Breast epithelium (tissue), 4 donors: ENCODE measurements at regions not wholly inside any gene's neighbourhood (a gene's known extent, or its start where the extent isn't known, plus 50 kb on each side); places are given as distances from the start of the nearest gene placed in this dataset.

Experiments used
- DNase-seq, 2 donors: peaks; one replicate each; pipeline ENCODE4 v3.0.0-alpha.2; 2019; ENCODE audit warnings: low spot score in 2 of 2
- H3K27ac ChIP-seq, 2 donors: fragments of 200-600 bp; sonication (generic) in 1 of 2; one replicate each; pipeline ENCODE4 v1.5.1; 2016 to 2019; ENCODE audit warnings: mild to moderate bottlenecking in 1 of 2
- H3K27me3 ChIP-seq, 2 donors: fragments of 200-600 bp; sonication (generic) in 1 of 2; one replicate each; pipeline versions ENCODE4 v1.5.1 to v1.6.0; 2017 to 2019; ENCODE audit warnings: control low read depth in 1 of 2, mild to moderate bottlenecking in 1 of 2
- H3K36me3 ChIP-seq: fragments of 200-600 bp; one replicate; pipeline ENCODE4 v1.5.1; 2019
- H3K4me1 ChIP-seq, 2 donors: fragments of 200-600 bp; sonication (generic); one replicate each; pipeline ENCODE4 v1.5.1; 2016 to 2019; ENCODE audit warnings: control low read depth in 1 of 2
- H3K4me3 ChIP-seq, 3 donors: fragments of 200-600 bp; sonication (generic); 1 replicate in 2 of 3; 2 replicates in 1 of 3; pipeline ENCODE4 v1.5.1; 2016 to 2019; ENCODE audit warnings: mild to moderate bottlenecking in 3 of 3, moderate library complexity in 2 of 3
- H3K9me3 ChIP-seq, 2 donors: fragments of 200-600 bp; sonication (generic) in 1 of 2; one replicate each; pipeline ENCODE4 v1.5.1; 2016 to 2019; ENCODE audit warnings: control low read depth in 1 of 2
- CTCF ChIP-seq, 3 donors: fragments of 450-650 bp; IDR thresholded peaks; one replicate each; pipeline ENCODE4 v1.5.1; 2016 to 2017; ENCODE audit warnings: antibody characterized with exemption in 3 of 3, mild to moderate bottlenecking in 3 of 3, moderate library complexity in 3 of 3
- POLR2A ChIP-seq: fragments of 450-650 bp; IDR thresholded peaks from one replicate; pipeline ENCODE4 v1.6.1; 2016; ENCODE audit warnings: antibody characterized with exemption, mild to moderate bottlenecking, moderate library complexity
- POLR2AphosphoS5 ChIP-seq, 3 donors: sonication (generic); formaldehyde crosslinking; IDR thresholded peaks; one replicate each; pipeline ENCODE4 v1.6.1; 2017; ENCODE audit warnings: antibody characterized with exemption in 3 of 3
- intact Hi-C: fragments of 100-400 bp; cut with DNase I; formaldehyde crosslinking; loops from one replicate; pipeline ENCODE4 v1.15.1; 2023; ENCODE audit warnings: low total_unique reads

- no peaks in the 10 kb centered on the region for H3K27me3 ChIP-seq
- no peak overlapping the region for H3K4me3 ChIP-seq
- no peaks in the 10 kb centered on the region for H3K9me3 ChIP-seq
- H3K4me1 ChIP-seq: no peaks in the 10 kb centered on the region
- no peaks in the 10 kb centered on the region for H3K36me3 ChIP-seq
- DNase-seq: no peak
- intact Hi-C loops: no loop called here
- TF ChIP-seq POLR2AphosphoS5 (IDR thresholded peaks at IDR 0.05) (no peak), CTCF (IDR thresholded peaks at IDR 0.05) (no peak), POLR2A (no peak)
- H3K27ac ChIP-seq: no peak overlapping the region
Observed at GRCh38 chr7:48811071-48811470, 113.3 kb upstream of the CDC14C start.

DNA sequence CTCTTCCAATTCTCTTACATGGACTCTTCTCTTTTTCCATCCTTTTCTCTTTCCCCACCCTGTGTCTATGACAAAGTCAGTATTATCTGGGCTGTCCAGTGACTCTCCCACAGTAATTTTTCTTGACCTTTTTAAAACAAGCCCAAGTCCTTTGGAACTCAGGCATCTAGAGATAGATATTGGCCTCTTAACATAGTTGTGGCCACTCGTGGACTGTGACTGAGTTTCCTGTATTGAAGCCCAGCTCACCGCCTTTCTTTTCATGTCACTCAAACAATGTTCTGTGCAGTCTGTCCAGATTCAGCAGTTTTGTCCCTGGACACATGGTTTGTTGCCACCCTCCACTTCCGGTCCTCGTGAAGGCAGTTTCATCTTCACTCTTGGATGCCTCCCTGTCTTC lies 110.9 kb upstream of the CDC14C start:
- Histone ChIP-seq H3K4me3 (no peak overlapping the region), H3K4me1 (no peaks in the 10 kb centered on the region), H3K27me3 (no peaks in the 10 kb centered on the region), H3K27ac (no peak overlapping the region), H3K36me3 (no peaks in the 10 kb centered on the region), H3K9me3 (no peaks in the 10 kb centered on the region)
- DNase-seq: no peak
- intact Hi-C loops: no loop called here
- no peak for TF ChIP-seq POLR2A
- TF ChIP-seq POLR2AphosphoS5 (IDR thresholded peaks at IDR 0.05): no peak
- no peak for TF ChIP-seq CTCF (IDR thresholded peaks at IDR 0.05)

GRCh38 chr7:48822138-48822537 lies 102.2 kb upstream of the CDC14C start:
- Histone ChIP-seq H3K27ac (no peak overlapping the region), H3K4me3 (no peak overlapping the region), H3K36me3 (no peaks in the 10 kb centered on the region), H3K9me3 (no peaks in the 10 kb centered on the region), H3K27me3 (no peaks in the 10 kb centered on the region), H3K4me1 (no peaks in the 10 kb centered on the region)
- no peak for TF ChIP-seq POLR2A
- TF ChIP-seq CTCF (IDR thresholded peaks at IDR 0.05): no peak
- TF ChIP-seq POLR2AphosphoS5 (IDR thresholded peaks at IDR 0.05): no peak
- intact Hi-C loops: no loop called here
- no peak for DNase-seq

- H3K27ac ChIP-seq: no peak overlapping the region
- no peaks in the 10 kb centered on the region for H3K36me3 ChIP-seq
- H3K4me3 ChIP-seq: no peak overlapping the region
- DNase-seq: no peak
- no peaks in the 10 kb centered on the region for H3K9me3 ChIP-seq
- H3K4me1 ChIP-seq: no peaks in the 10 kb centered on the region
- TF ChIP-seq POLR2A (no peak), POLR2AphosphoS5 (IDR thresholded peaks at IDR 0.05) (no peak), CTCF (IDR thresholded peaks at IDR 0.05) (no peak)
- no peaks in the 10 kb centered on the region for H3K27me3 ChIP-seq
- intact Hi-C loops: no loop called here
Observed at GRCh38 chr7:48832303-48832845, 92.0 kb upstream of the CDC14C start.

DNA sequence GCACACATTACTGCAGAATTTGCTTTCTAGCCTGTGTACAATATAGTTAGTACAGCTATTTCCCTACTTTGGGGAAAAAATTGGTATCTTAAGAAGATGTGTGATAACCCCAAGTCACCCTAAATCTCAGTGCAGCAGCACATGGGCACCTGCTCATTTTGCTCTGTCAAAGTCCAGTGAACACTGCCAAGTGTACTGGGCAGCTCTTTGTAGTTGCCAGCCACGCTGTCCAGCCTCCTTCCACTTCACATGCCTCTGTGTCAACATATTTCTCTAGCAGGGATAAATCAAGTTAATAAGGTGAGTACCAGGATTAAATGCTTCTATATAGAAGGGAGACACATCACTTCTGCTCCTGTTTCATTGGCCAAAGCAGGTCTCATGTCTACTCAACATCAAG lies 87.1 kb upstream of the CDC14C start:
- intact Hi-C loops: no loop called here
- Histone ChIP-seq H3K4me1 (no peaks in the 10 kb centered on the region), H3K36me3 (no peaks in the 10 kb centered on the region), H3K9me3 (no peaks in the 10 kb centered on the region), H3K4me3 (no peak overlapping the region), H3K27me3 (no peaks in the 10 kb centered on the region), H3K27ac (no peak overlapping the region)
- TF ChIP-seq POLR2A: no peak
- no peak for TF ChIP-seq POLR2AphosphoS5 (IDR thresholded peaks at IDR 0.05)
- no peak for TF ChIP-seq CTCF (IDR thresholded peaks at IDR 0.05)
- DNase-seq: no peak
